Fibroblast of skin of back (primary cell): ENCODE measurements at regions not wholly inside any gene's neighbourhood (a gene's known extent, or its start where the extent isn't known, plus 50 kb on each side); places are given as distances from the start of the nearest gene placed in this dataset.

Source experiments
- DNase-seq: peaks from one replicate; pipeline ENCODE4 v3.0.0-alpha.2; 2013

- no peak for DNase-seq
These were observed 138.8 kb downstream of the DAD1 start for GRCh38 chr14:22450266-22450665.

- no peak for DNase-seq
These were observed 139.5 kb downstream of the DAD1 start for GRCh38 chr14:22449600-22449905.

- DNase-seq, result no peak
These were observed 140.0 kb downstream of the DAD1 start for GRCh38 chr14:22448905-22449599.

GRCh38 chr14:22448035-22448904 lies 140.8 kb downstream of the DAD1 start:
- no peak for DNase-seq

- DNase-seq, result no peak
These were observed 150.3 kb downstream of the DAD1 start for GRCh38 chr14:22438742-22439141.

- DNase-seq, result no peak
These were observed 154.0 kb downstream of the DAD1 start for GRCh38 chr14:22434901-22435550.

- DNase-seq, result no peak
These were observed 155.0 kb downstream of the DAD1 start for GRCh38 chr14:22434030-22434429.

GRCh38 chr14:22433069-22433468 lies 156.0 kb downstream of the DAD1 start:
- DNase-seq, result no peak

GRCh38 chr14:22432348-22432976 lies 156.6 kb downstream of the DAD1 start:
- peak; percentile 95 for DNase-seq

GRCh38 chr14:22429546-22430294 lies 159.3 kb downstream of the DAD1 start:
- no peak for DNase-seq

GRCh38 chr14:22428700-22429291 lies 160.2 kb downstream of the DAD1 start:
- DNase-seq, result peak; percentile 45

GRCh38 chr14:22427771-22428231 lies 161.2 kb downstream of the DAD1 start:
- DNase-seq, result peak; percentile 34

- no peak for DNase-seq
These were observed 162.3 kb downstream of the DAD1 start for GRCh38 chr14:22426711-22427110.

GRCh38 chr14:22423958-22424357 lies 165.1 kb downstream of the DAD1 start:
- no peak for DNase-seq

GRCh38 chr14:22422238-22422637 lies 166.8 kb downstream of the DAD1 start:
- no peak for DNase-seq

GRCh38 chr14:22420598-22421186 lies 168.3 kb downstream of the DAD1 start:
- DNase-seq, result no peak

GRCh38 chr14:22419620-22420019 lies 169.4 kb downstream of the DAD1 start:
- no peak for DNase-seq

- DNase-seq, result no peak
These were observed 170.4 kb downstream of the DAD1 start for GRCh38 chr14:22418631-22419030.

GRCh38 chr14:22417914-22418313 lies 171.1 kb downstream of the DAD1 start:
- DNase-seq, result no peak

GRCh38 chr14:22416193-22416592 lies 172.8 kb downstream of the DAD1 start:
- no peak for DNase-seq

GRCh38 chr14:22415605-22415959 lies 173.4 kb downstream of the DAD1 start:
- no peak for DNase-seq
